B cell (primary cell): ENCODE measurements at regions not wholly inside any gene's neighbourhood (a gene's known extent, or its start where the extent isn't known, plus 50 kb on each side); places are given as distances from the start of the nearest gene placed in this dataset.

Experiments
- ATAC-seq: fragments of 200-7000 bp; cut with Tn5 transposase; one replicate; pipeline ENCODE4 v1.10.0; 2021; ENCODE audit warnings: low read depth, mild to moderate bottlenecking, moderate number of reproducible peaks, moderate library complexity
- CTCF ChIA-PET: fragments of 350-600 bp; sonication (Branson Sonifier 250); formaldehyde crosslinking; loops from one replicate; lab custom pipeline; 2021; ENCODE audit warnings: antibody characterized with exemption, inconsistent platforms; lab: Charles Lee
- POLR2A ChIA-PET: fragments of 350-600 bp; sonication (Branson Sonifier 250); formaldehyde crosslinking; loops from one replicate; lab custom pipeline; 2021; ENCODE audit warnings: antibody characterized with exemption; lab: Charles Lee
- DNase-seq: peaks from one replicate; pipeline ENCODE4 v3.0.0; 2013
- H2AFZ ChIP-seq: 2 replicates; pipeline ENCODE4 v1.6.1; 2012; ENCODE audit warnings: mild to moderate bottlenecking, low read depth, low read length; ENCODE audit not compliant: insufficient read depth, poor library complexity, severe bottlenecking
- H3K27ac ChIP-seq, 2 donors: 1 replicate in 1 of 2; 2 replicates in 1 of 2; pipeline ENCODE4 v1.5.1; 2012 to 2013; ENCODE audit warnings: low read length in 2 of 2, mild to moderate bottlenecking in 2 of 2, moderate library complexity in 1 of 2
- H3K27me3 ChIP-seq, 4 experiments: fragments of 200-600 bp in 1 of 4; sonication (generic) in 1 of 4; replicated peaks in 1 of 4; 1 replicate in 2 of 4; 2 replicates in 2 of 4; pipeline versions ENCODE4 v1.6.1 to v1.7.0; 2013 to 2016; ENCODE audit warnings: low read length in 3 of 4, mild to moderate bottlenecking in 2 of 4, mixed read lengths in 1 of 4, moderate library complexity in 1 of 4; ENCODE audit not compliant: insufficient read depth in 4 of 4, control insufficient read depth in 3 of 4; ENCODE audit errors: control extremely low read depth in 1 of 4
- H3K36me3 ChIP-seq, 2 experiments: replicated peaks in 1 of 2; 1 replicate in 1 of 2; 2 replicates in 1 of 2; pipeline versions ENCODE4 v1.6.1 to v1.7.1; 2013; ENCODE audit warnings: low read length in 1 of 2; ENCODE audit not compliant: insufficient read depth in 2 of 2, control insufficient read depth in 1 of 2; ENCODE audit errors: control extremely low read depth in 1 of 2, extremely low read depth in 1 of 2
- H3K4me1 ChIP-seq, 2 donors: fragments of 200-600 bp in 1 of 2; sonication (generic) in 1 of 2; 1 replicate in 1 of 2; 2 replicates in 1 of 2; pipeline versions ENCODE4 v1.5.1 to v1.6.1; 2013 to 2017; ENCODE audit warnings: low read length in 2 of 2; ENCODE audit not compliant: control insufficient read depth in 2 of 2, insufficient read depth in 2 of 2
- H3K4me2 ChIP-seq: replicated peaks from 2 replicates; pipeline ENCODE3; 2012; ENCODE audit warnings: mild to moderate bottlenecking, low read depth, low read length; ENCODE audit not compliant: poor library complexity, severe bottlenecking
- H3K4me3 ChIP-seq, 5 experiments: fragments of 200-600 bp in 1 of 5; sonication (generic) in 1 of 5; 1 replicate in 3 of 5; 2 replicates in 2 of 5; pipeline versions ENCODE4 v1.5.1 to v1.7.0; 2011 to 2016; ENCODE audit warnings: low read length in 4 of 5, mild to moderate bottlenecking in 4 of 5, low read depth in 2 of 5, control low read depth in 1 of 5, moderate library complexity in 1 of 5; ENCODE audit not compliant: insufficient read depth in 1 of 5; ENCODE audit errors: control extremely low read depth in 1 of 5, extremely low read depth in 1 of 5
- H3K79me2 ChIP-seq: fragments of 200-600 bp; sonication (generic); one replicate; pipeline ENCODE4 v1.6.0; 2016; ENCODE audit warnings: low read length; ENCODE audit not compliant: control insufficient read depth, insufficient read depth
- H3K9ac ChIP-seq: fragments of 200-600 bp; sonication (generic); 2 replicates; pipeline ENCODE4 v1.6.1; 2017; ENCODE audit warnings: mild to moderate bottlenecking, low read length, moderate library complexity
- H3K9me3 ChIP-seq, 3 donors: one replicate each; pipeline versions ENCODE4 v1.6.1 to v1.7.1; 2013; ENCODE audit warnings: low read length in 2 of 3; ENCODE audit not compliant: control insufficient read depth in 2 of 3, insufficient read depth in 1 of 3; ENCODE audit errors: control extremely low read depth in 1 of 3
- H4K20me1 ChIP-seq: 2 replicates; pipeline ENCODE4 v1.6.0; 2012; ENCODE audit warnings: mild to moderate bottlenecking, low read length; ENCODE audit not compliant: insufficient read depth, control insufficient read depth, poor library complexity, severe bottlenecking
- H3K27ac Mint-ChIP-seq: one replicate; pipeline ENCODE4 v1.8.0; 2021; ENCODE audit warnings: mixed read lengths
- H3K27me3 Mint-ChIP-seq: one replicate; pipeline ENCODE4 v1.8.0; 2021; ENCODE audit warnings: mixed read lengths
- H3K4me1 Mint-ChIP-seq: one replicate; pipeline ENCODE4 v1.8.0; 2021; ENCODE audit warnings: mixed read lengths
- H3K4me3 Mint-ChIP-seq: one replicate; pipeline ENCODE4 v1.8.0; 2021; ENCODE audit warnings: mixed read lengths
- H3K9me3 Mint-ChIP-seq: one replicate; pipeline ENCODE4 v1.8.0; 2022; ENCODE audit warnings: mixed read lengths; ENCODE audit not compliant: insufficient read depth
- EZH2 ChIP-seq: IDR thresholded peaks from 2 replicates; pipeline ENCODE4 v1.6.1; 2012; ENCODE audit warnings: borderline replicate concordance, low read depth, mild to moderate bottlenecking, moderate library complexity, low read length; ENCODE audit not compliant: insufficient read depth, poor library complexity, severe bottlenecking
- WGBS: methylation state at CpG from one replicate; pipeline ENCODE4 v1.1.5; 2013; ENCODE audit warnings: missing lambda C conversion rate; ENCODE audit not compliant: insufficient coverage; 5-methylcytosine and 5-hydroxymethylcytosine counted together
- intact Hi-C: fragments of 100-400 bp; cut with micrococcal nuclease; formaldehyde crosslinking; loops from one replicate; pipeline ENCODE4 v1.10.0; 2022
- TF ChIP-seq, protein P1 (sequence below): fragments of 200-600 bp; IDR thresholded peaks from one replicate; pipeline ENCODE4 v1.8.0; 2022; ENCODE audit warnings: antibody characterized with exemption, mild to moderate bottlenecking

DNA sequence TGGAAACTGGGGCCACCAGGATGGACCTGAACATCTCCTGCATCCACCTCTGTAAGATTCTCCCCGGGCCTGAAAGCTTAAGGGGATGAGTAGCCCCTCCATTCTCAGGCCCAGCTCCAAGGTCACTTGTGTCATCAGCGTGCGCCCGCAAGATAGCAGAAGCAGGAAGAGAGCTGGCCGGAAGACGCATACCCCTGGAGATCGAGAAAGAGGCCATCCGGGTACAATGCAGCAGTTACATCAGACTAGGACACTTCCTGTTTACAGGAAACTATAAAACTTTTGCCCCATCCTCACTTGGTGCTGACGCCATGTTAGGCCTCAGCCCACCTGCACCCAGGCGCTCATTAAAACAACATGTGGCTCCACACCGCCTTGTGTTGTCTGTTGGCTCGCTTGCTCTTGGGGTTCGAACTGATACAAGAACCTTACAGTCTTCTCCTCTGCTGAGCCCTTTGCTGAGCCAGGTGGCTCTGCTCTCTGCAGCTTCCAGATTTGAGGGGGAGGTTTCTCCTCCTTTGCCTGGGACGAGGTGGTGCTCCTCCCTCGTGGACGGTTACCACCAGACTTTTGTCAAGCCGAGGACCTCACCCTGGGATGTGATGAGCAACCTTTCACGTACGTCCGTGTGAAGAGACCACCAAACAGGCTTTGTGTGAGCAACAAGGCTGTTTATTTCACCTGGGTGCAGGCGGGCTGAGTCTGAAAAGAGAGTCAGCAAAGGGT is 277.5 kb upstream of the C1orf174 start:
- no peak overlapping the region for H3K4me3 Mint-ChIP-seq
- peak overlapping the region; percentile 10 for H3K27ac Mint-ChIP-seq

DNA sequence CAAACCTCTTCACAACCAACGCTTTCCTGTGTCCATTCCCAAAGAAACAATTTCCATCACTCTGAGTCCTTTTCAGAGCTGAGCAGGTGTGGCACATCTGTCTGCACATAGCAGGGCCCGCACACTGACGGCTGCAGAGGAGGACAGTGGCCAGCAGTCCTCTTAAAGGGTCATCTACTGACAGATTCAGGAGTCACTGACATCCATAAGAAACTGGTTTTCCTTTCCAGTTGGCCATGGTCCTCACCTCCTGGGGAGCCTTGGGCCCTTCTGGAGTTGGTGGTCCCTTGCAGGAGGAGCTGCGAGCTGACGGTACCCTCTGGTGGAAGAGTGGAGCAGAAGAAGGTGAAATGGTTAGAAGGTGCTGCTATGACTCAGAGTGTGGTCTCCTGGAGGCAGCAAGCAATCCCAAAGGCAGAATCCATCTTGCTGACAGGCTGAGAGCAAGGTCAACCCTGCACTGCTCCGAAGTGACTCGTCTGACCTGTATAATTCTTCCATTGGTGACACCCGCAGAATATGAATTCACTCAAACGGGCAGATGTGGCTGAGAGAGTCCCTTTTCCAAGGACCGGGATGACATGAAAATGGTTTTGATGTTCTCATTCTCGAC is 278.5 kb upstream of the C1orf174 start:
- Histone ChIP-seq H3K79me2 (no peaks in the 10 kb centered on the region), H3K9ac (no peak overlapping the region), H3K4me3 (no peak overlapping the region), H4K20me1 (no peaks in the 10 kb centered on the region), H3K4me2 (no peak overlapping the region), H3K27ac (no peak overlapping the region), H3K4me1 (no peaks in the 10 kb centered on the region), H3K36me3 (no peaks in the 10 kb centered on the region), H2AFZ (no peak overlapping the region), H3K9me3 (peaks cover 0 to 6% (median 0%) of the 10 kb centered on the region in 3 donors), H3K27me3 (no peaks in the 10 kb centered on the region)
- 86% methylated on average over 11 of the region's 11 CpGs for WGBS
- Mint-ChIP-seq H3K27ac (no peak overlapping the region), H3K4me1 (peaks cover 2% of the 10 kb centered on the region), H3K27me3 (peaks cover 11% of the 10 kb centered on the region), H3K9me3 (no peaks in the 10 kb centered on the region), H3K4me3 (no peak overlapping the region)
- no peak for TF ChIP-seq EZH2
- intact Hi-C loops = no loop called here
- ChIA-PET POLR2A (no interaction called here), CTCF (interaction anchor here (1.5 kb wide), 1 partner anchor 267 kb away, joined by 3 read pairs; no protein-coding TSS in a partner anchor)
- DNase-seq (no peak), ATAC-seq (no peak)

More for the DNA sequence above, 277.5 kb upstream of the C1orf174 start:
- Histone ChIP-seq H3K9ac (no peak overlapping the region), H3K36me3 (no peaks in the 10 kb centered on the region), H3K27me3 (no peaks in the 10 kb centered on the region), H4K20me1 (no peaks in the 10 kb centered on the region), H3K9me3 (peaks cover 0 to 6% (median 0%) of the 10 kb centered on the region in 3 donors), H2AFZ (no peak overlapping the region), H3K4me2 (no peak overlapping the region), H3K27ac (no peak overlapping the region), H3K79me2 (no peaks in the 10 kb centered on the region), H3K4me3 (no peak overlapping the region), H3K4me1 (no peaks in the 10 kb centered on the region)
- H3K9me3 Mint-ChIP-seq = no peaks in the 10 kb centered on the region
- H3K27me3 Mint-ChIP-seq = peaks cover 13% of the 10 kb centered on the region
- DNase-seq = no peak
- no peak for ATAC-seq
- peaks cover 2% of the 10 kb centered on the region for H3K4me1 Mint-ChIP-seq
- intact Hi-C loops = no loop called here
- TF ChIP-seq, protein P1, sequence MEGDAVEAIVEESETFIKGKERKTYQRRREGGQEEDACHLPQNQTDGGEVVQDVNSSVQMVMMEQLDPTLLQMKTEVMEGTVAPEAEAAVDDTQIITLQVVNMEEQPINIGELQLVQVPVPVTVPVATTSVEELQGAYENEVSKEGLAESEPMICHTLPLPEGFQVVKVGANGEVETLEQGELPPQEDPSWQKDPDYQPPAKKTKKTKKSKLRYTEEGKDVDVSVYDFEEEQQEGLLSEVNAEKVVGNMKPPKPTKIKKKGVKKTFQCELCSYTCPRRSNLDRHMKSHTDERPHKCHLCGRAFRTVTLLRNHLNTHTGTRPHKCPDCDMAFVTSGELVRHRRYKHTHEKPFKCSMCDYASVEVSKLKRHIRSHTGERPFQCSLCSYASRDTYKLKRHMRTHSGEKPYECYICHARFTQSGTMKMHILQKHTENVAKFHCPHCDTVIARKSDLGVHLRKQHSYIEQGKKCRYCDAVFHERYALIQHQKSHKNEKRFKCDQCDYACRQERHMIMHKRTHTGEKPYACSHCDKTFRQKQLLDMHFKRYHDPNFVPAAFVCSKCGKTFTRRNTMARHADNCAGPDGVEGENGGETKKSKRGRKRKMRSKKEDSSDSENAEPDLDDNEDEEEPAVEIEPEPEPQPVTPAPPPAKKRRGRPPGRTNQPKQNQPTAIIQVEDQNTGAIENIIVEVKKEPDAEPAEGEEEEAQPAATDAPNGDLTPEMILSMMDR = no peak
- no peak for TF ChIP-seq EZH2
- ChIA-PET CTCF (interaction anchor here (1.5 kb wide), 1 partner anchor 266 kb away, joined by 3 read pairs; no protein-coding TSS in a partner anchor), POLR2A (no interaction called here)
- WGBS = 77% methylated on average over 14 of the region's 21 CpGs
